GM18498 (cell line): ENCODE measurements at regions not wholly inside any gene's neighbourhood (a gene's known extent, or its start where the extent isn't known, plus 50 kb on each side); places are given as distances from the start of the nearest gene placed in this dataset.
"Not testable (repeated sequence)": the region's sequence is repeated elsewhere in the genome, so short reads cannot be mapped to it uniquely, and the experiment has no call there.

ENCODE experiments used
- ATAC-seq: cut with Tn5 transposase; IDR thresholded peaks from one replicate; pipeline ENCODE4 v1.9.1; 2021; ENCODE audit warnings: mild to moderate bottlenecking, moderate library complexity; ENCODE audit not compliant: unreplicated experiment

GRCh38 chr18:10114717-10115463 is 201.1 kb downstream of the VAPA start:
- no peak for ATAC-seq

- ATAC-seq: no peak
Measured at GRCh38 chr18:10116574-10116973, 202.8 kb downstream of the VAPA start.

- ATAC-seq: no peak
Measured at GRCh38 chr18:10119528-10119927, 205.7 kb downstream of the VAPA start.

- no peak for ATAC-seq
Measured at GRCh38 chr18:10119991-10120390, 206.2 kb downstream of the VAPA start.

- no peak for ATAC-seq
Measured at GRCh38 chr18:10120622-10121021, 206.8 kb downstream of the VAPA start.

GRCh38 chr18:10121028-10121427 is 207.2 kb downstream of the VAPA start:
- no peak for ATAC-seq

GRCh38 chr18:10121786-10122515 is 208.1 kb downstream of the VAPA start:
- ATAC-seq: no peak

- ATAC-seq: no peak
Measured at GRCh38 chr18:10122988-10123950, 209.5 kb downstream of the VAPA start.

- no peak for ATAC-seq
Measured at GRCh38 chr18:10124071-10124470, 210.3 kb downstream of the VAPA start.

GRCh38 chr18:10124557-10124956 is 210.7 kb downstream of the VAPA start:
- no peak for ATAC-seq

GRCh38 chr18:10124967-10125366 is 211.2 kb downstream of the VAPA start:
- ATAC-seq: no peak

- ATAC-seq: no peak
Measured at GRCh38 chr18:10127729-10128128, 213.9 kb downstream of the VAPA start.

GRCh38 chr18:10128921-10129501 is 215.2 kb downstream of the VAPA start:
- ATAC-seq: no peak

GRCh38 chr18:10130606-10131005 is 216.8 kb downstream of the VAPA start:
- ATAC-seq: no peak

- ATAC-seq: no peak
Measured at GRCh38 chr18:10131081-10131459, 217.3 kb downstream of the VAPA start.

GRCh38 chr18:10131460-10132395 is 217.9 kb downstream of the VAPA start:
- no peak for ATAC-seq

- ATAC-seq: no peak
Measured at GRCh38 chr18:10133516-10133915, 219.7 kb downstream of the VAPA start.

- ATAC-seq: no peak
Measured at GRCh38 chr18:10134204-10134603, 220.4 kb downstream of the VAPA start.

GRCh38 chr18:10134749-10135148 is 220.9 kb downstream of the VAPA start:
- not testable (repeated sequence) for ATAC-seq
